ENCODE measurements at regions not wholly inside any gene's neighbourhood (a gene's known extent, or its start where the extent isn't known, plus 50 kb on each side); places are given as distances from the start of the nearest gene placed in this dataset.
"Not testable (repeated sequence)": the region's sequence is repeated elsewhere in the genome, so short reads cannot be mapped to it uniquely, and the experiment has no call there.

GRCh38 chr13:111702059-111702458 is 364.9 kb upstream of the SOX1 start:
- H3K27me3 ChIP-seq (ENCODE audit: control insufficient read depth, insufficient read depth, low read length); H3K36me3 ChIP-seq (ENCODE audit: control insufficient read depth, insufficient read depth, low read length); H3K4me3 ChIP-seq (ENCODE audit: low read depth, low read length); DNase-seq (ENCODE audit: low read depth); FAIRE-seq: not testable (repeated sequence)

All from bronchial epithelial cell (primary cell).